ENCODE measurements at regions not wholly inside any gene's neighbourhood (a gene's known extent, or its start where the extent isn't known, plus 50 kb on each side); places are given as distances from the start of the nearest gene placed in this dataset.

DNA sequence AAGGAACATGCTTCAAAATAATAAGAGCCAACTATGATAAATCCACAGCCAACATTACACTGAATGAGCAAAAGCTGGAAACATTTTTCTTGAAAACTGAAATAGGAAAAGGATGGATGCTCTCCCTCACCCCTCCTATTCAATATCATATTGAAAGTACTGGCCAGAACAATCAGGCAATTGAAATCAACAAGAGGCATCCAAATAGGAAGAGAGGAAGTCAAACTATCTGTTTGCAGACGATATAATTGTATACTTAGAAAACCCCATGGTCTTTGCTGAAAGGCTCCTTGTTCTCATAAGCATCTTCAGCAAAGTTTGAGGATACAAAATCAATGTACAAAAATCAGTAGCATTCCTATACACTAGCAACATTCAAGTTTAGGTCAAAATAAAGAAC lies 1562.5 kb upstream of the ADGRL3 start:
- H3K4me1 Mint-ChIP-seq (ENCODE audit: unreplicated experiment) = no peaks in the 10 kb centered on the region
- H3K9me3 Mint-ChIP-seq = no peaks in the 10 kb centered on the region
- H3K27ac Mint-ChIP-seq = no peak overlapping the region
- no peak for DNase-seq (ENCODE audit: extremely low spot score, unreplicated experiment)
- TF ChIP-seq, protein P1, sequence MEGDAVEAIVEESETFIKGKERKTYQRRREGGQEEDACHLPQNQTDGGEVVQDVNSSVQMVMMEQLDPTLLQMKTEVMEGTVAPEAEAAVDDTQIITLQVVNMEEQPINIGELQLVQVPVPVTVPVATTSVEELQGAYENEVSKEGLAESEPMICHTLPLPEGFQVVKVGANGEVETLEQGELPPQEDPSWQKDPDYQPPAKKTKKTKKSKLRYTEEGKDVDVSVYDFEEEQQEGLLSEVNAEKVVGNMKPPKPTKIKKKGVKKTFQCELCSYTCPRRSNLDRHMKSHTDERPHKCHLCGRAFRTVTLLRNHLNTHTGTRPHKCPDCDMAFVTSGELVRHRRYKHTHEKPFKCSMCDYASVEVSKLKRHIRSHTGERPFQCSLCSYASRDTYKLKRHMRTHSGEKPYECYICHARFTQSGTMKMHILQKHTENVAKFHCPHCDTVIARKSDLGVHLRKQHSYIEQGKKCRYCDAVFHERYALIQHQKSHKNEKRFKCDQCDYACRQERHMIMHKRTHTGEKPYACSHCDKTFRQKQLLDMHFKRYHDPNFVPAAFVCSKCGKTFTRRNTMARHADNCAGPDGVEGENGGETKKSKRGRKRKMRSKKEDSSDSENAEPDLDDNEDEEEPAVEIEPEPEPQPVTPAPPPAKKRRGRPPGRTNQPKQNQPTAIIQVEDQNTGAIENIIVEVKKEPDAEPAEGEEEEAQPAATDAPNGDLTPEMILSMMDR (conservative IDR thresholded peaks at IDR 0.05) = no peak
- no peaks in the 10 kb centered on the region for H3K36me3 Mint-ChIP-seq
- no peaks in the 10 kb centered on the region for H3K27me3 Mint-ChIP-seq
- no peak overlapping the region for H3K4me3 Mint-ChIP-seq

DNA sequence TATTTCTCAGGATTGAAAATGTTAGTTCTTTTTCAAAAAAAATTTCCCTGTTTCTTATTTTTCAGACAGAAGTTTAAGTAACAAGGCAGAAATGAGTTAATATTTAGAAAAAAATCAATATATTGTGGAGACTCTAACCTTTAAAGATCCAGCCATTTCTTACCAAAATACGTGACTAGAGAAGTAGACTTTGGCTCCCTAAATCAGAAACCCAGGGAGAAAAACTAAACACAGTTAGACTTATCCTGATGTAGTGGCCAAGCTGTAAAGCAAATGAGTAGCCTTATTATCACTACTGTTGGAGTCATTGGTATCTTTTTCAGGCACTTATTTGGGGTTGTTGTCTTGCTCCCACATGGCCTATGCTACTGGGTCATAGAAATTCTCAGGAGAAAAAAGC lies 1556.4 kb upstream of the ADGRL3 start:
- no peaks in the 10 kb centered on the region for H3K27me3 Mint-ChIP-seq
- H3K4me3 Mint-ChIP-seq = no peak overlapping the region
- H3K9me3 Mint-ChIP-seq = no peaks in the 10 kb centered on the region
- no peaks in the 10 kb centered on the region for H3K36me3 Mint-ChIP-seq
- TF ChIP-seq, protein P1 (conservative IDR thresholded peaks at IDR 0.05) = no peak
- H3K27ac Mint-ChIP-seq = no peak overlapping the region
- DNase-seq (ENCODE audit: extremely low spot score, unreplicated experiment) = no peak
- no peaks in the 10 kb centered on the region for H3K4me1 Mint-ChIP-seq (ENCODE audit: unreplicated experiment)

DNA sequence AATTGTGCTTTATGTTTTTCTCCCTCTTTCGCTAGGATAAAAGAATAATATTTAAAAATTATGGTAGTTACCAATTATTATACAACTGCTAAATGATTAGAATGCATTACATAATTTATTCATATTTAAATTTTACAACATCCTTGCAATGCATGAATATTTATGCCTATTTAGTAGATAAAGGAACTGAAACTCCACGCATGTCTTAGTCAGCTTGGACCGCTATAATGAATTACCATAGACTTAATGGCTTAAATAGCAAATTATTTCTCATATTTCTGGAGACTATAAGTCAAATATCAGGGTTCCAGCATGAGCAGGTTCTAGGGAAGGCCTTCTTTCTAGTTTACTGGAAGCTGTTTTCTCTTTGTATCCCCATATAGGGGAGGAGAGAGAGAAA lies 1555.4 kb upstream of the ADGRL3 start:
- no peak for DNase-seq (ENCODE audit: extremely low spot score, unreplicated experiment)
- Mint-ChIP-seq H3K27ac (no peak overlapping the region), H3K36me3 (no peaks in the 10 kb centered on the region), H3K4me1 (ENCODE audit: unreplicated experiment) (no peaks in the 10 kb centered on the region), H3K4me3 (no peak overlapping the region), H3K9me3 (no peaks in the 10 kb centered on the region), H3K27me3 (no peaks in the 10 kb centered on the region)
- TF ChIP-seq, protein P1 (conservative IDR thresholded peaks at IDR 0.05) = no peak

DNA sequence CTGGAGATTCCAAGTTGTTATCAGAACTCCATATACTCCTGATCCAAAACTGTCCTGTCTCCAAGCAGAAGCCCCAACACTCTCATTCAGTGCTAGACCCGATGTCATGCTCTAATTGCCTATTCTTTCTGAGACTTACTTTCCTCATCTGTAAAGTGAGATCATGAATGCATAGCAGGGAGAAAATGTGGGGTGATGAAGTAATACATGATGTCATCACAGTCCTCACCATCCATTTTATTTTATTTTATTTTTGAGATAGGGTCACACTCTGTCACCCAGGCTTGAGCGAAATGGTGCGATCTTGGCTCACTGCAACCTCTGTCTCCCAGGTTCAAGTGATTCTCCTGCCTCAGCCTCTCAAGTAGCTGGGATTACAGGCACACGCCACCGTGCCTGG lies 1554.0 kb upstream of the ADGRL3 start:
- no peaks in the 10 kb centered on the region for H3K27me3 Mint-ChIP-seq
- H3K9me3 Mint-ChIP-seq = peaks cover 7% of the 10 kb centered on the region
- no peak overlapping the region for H3K4me3 Mint-ChIP-seq
- H3K27ac Mint-ChIP-seq = no peak overlapping the region
- H3K4me1 Mint-ChIP-seq (ENCODE audit: unreplicated experiment) = no peaks in the 10 kb centered on the region
- no peak for DNase-seq (ENCODE audit: extremely low spot score, unreplicated experiment)
- TF ChIP-seq, protein P1 (conservative IDR thresholded peaks at IDR 0.05) = no peak
- no peaks in the 10 kb centered on the region for H3K36me3 Mint-ChIP-seq

DNA sequence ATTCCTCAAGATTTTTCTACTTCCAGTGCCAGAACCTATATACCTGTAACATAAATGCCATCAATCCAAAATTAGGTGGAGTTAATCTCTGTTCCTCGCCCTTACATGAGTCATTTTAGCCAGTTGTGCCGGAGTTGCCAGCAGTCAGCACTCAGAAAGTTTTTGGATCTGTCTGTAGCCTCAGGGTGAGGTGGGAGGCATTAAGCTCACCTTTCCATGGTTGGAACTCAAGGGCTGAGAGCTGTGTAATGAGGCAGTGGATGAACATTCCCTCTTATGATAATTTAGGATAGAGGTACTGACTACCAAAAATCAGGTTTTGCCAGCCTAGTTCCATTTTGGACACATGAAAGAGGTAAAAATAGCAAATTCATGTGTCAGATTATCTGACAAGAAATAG lies 1553.1 kb upstream of the ADGRL3 start:
- Mint-ChIP-seq H3K9me3 (peaks cover 7% of the 10 kb centered on the region), H3K4me1 (ENCODE audit: unreplicated experiment) (no peaks in the 10 kb centered on the region), H3K4me3 (no peak overlapping the region), H3K36me3 (no peaks in the 10 kb centered on the region), H3K27ac (no peak overlapping the region), H3K27me3 (no peaks in the 10 kb centered on the region)
- DNase-seq (ENCODE audit: extremely low spot score, unreplicated experiment) = no peak
- TF ChIP-seq, protein P1 (conservative IDR thresholded peaks at IDR 0.05) = no peak

DNA sequence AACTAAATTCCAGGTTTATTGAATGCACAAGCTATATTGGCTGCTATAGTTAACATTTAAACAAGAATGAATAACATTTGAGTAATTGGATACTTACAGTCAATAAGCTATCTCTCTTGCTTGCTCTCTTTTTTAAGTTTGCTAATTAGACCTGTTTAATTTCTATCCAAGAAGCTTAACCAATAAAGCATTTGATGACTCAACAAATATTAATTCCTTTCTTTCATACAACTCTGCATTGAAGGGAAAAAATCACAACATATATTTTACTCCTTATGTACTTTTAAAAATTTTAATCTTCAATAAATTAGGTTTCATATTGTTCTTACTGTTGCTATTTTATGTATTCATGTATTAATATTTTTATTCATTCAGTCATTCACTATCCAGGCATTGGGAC lies 1552.6 kb upstream of the ADGRL3 start:
- no peak for DNase-seq (ENCODE audit: extremely low spot score, unreplicated experiment)
- TF ChIP-seq, protein P1 (conservative IDR thresholded peaks at IDR 0.05) = no peak
- no peaks in the 10 kb centered on the region for H3K36me3 Mint-ChIP-seq
- H3K9me3 Mint-ChIP-seq = peaks cover 7% of the 10 kb centered on the region
- no peak overlapping the region for H3K4me3 Mint-ChIP-seq
- no peaks in the 10 kb centered on the region for H3K4me1 Mint-ChIP-seq (ENCODE audit: unreplicated experiment)
- H3K27me3 Mint-ChIP-seq = no peaks in the 10 kb centered on the region
- H3K27ac Mint-ChIP-seq = no peak overlapping the region

Measured in type B pancreatic cell (in vitro differentiated cells).